ENCODE measurements at regions not wholly inside any gene's neighbourhood (a gene's known extent, or its start where the extent isn't known, plus 50 kb on each side); places are given as distances from the start of the nearest gene placed in this dataset.

DNA sequence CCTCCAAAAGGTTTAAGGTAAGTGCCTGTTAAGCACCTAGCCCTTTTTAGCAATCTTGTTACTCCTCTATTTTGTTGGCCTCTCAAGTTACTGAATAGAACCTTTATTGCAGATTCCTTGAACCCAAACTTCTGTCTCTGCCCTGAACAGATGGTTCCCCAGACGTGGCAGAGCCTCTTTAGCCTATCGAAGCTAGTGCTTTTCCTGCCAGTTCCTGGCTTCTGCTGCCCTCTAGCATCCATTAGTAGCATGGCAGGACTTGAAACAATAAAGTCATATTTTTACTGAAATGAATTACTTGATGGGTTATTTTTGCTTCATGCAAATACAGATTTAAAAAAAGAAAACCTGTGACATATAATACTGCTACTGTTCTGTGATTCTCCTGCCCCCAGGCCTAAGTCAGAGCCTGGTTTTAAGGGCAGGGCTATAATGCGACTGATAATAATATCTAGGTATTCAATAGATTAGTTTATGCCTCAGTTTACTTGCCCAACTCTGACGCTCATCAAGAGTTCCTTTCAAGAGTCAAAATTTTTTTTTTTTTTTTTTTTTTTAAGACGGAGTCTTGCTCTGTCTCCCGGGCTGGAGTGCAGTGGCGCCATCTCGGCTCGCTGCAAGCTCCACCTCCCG lies 84.3 kb upstream of the PHF14 start:
- TF ChIP-seq TEAD4 (IDR thresholded peaks at IDR 0.05) (no peak), RAD21 (IDR thresholded peaks at IDR 0.05; ENCODE audit: low read depth) (peak; percentile 95), TCF12 (IDR thresholded peaks at IDR 0.05; ENCODE audit: low read depth) (no peak)

DNA sequence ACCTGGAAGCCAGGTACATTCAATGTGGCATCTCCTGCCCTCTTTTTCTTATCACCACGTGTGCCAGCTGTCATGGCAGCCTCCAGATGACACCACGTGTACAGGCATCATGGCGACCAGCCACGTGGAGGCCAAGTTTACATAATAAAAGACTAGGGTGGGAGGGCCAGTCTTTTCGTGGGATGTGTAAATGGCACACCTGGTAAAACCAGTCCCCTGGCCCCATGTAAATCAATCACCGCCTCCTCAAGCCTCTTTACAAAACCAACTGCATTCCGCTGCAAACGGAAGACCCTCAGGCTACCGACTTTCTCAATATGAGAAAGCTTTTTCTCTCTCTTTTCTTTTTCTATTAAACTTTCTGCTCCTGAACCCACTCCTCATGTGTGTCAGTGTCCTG lies 65.1 kb upstream of the PHF14 start:
- TF ChIP-seq EGR1 (IDR thresholded peaks at IDR 0.05): no peak
- TF ChIP-seq, protein P1, sequence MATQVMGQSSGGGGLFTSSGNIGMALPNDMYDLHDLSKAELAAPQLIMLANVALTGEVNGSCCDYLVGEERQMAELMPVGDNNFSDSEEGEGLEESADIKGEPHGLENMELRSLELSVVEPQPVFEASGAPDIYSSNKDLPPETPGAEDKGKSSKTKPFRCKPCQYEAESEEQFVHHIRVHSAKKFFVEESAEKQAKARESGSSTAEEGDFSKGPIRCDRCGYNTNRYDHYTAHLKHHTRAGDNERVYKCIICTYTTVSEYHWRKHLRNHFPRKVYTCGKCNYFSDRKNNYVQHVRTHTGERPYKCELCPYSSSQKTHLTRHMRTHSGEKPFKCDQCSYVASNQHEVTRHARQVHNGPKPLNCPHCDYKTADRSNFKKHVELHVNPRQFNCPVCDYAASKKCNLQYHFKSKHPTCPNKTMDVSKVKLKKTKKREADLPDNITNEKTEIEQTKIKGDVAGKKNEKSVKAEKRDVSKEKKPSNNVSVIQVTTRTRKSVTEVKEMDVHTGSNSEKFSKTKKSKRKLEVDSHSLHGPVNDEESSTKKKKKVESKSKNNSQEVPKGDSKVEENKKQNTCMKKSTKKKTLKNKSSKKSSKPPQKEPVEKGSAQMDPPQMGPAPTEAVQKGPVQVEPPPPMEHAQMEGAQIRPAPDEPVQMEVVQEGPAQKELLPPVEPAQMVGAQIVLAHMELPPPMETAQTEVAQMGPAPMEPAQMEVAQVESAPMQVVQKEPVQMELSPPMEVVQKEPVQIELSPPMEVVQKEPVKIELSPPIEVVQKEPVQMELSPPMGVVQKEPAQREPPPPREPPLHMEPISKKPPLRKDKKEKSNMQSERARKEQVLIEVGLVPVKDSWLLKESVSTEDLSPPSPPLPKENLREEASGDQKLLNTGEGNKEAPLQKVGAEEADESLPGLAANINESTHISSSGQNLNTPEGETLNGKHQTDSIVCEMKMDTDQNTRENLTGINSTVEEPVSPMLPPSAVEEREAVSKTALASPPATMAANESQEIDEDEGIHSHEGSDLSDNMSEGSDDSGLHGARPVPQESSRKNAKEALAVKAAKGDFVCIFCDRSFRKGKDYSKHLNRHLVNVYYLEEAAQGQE (IDR thresholded peaks at IDR 0.05; ENCODE audit: low read depth): no peak
- no peak for TF ChIP-seq FOXM1 (IDR thresholded peaks at IDR 0.05; ENCODE audit: borderline replicate concordance, low read depth)
- TF ChIP-seq TEAD4 (IDR thresholded peaks at IDR 0.05): no peak
- no peak for TF ChIP-seq YY1 (IDR thresholded peaks at IDR 0.05; ENCODE audit: low read depth)
- TF ChIP-seq TAF1 (IDR thresholded peaks at IDR 0.05; ENCODE audit: low read depth): no peak
- TF ChIP-seq, protein P2, sequence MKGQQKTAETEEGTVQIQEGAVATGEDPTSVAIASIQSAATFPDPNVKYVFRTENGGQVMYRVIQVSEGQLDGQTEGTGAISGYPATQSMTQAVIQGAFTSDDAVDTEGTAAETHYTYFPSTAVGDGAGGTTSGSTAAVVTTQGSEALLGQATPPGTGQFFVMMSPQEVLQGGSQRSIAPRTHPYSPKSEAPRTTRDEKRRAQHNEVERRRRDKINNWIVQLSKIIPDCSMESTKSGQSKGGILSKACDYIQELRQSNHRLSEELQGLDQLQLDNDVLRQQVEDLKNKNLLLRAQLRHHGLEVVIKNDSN (IDR thresholded peaks at IDR 0.05): no peak
- TF ChIP-seq CEBPB (IDR thresholded peaks at IDR 0.05): no peak
- TF ChIP-seq EP300 (IDR thresholded peaks at IDR 0.05; ENCODE audit: borderline replicate concordance): no peak
- TF ChIP-seq ZBTB7A (IDR thresholded peaks at IDR 0.05; ENCODE audit: low read depth): no peak
- TF ChIP-seq TCF12 (IDR thresholded peaks at IDR 0.05; ENCODE audit: low read depth): no peak
- no peak for TF ChIP-seq CREB1 (IDR thresholded peaks at IDR 0.05; ENCODE audit: low read depth)
- TF ChIP-seq RAD21 (IDR thresholded peaks at IDR 0.05; ENCODE audit: low read depth): no peak
- TF ChIP-seq, protein P3, sequence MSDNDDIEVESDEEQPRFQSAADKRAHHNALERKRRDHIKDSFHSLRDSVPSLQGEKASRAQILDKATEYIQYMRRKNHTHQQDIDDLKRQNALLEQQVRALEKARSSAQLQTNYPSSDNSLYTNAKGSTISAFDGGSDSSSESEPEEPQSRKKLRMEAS (IDR thresholded peaks at IDR 0.05): no peak

DNA sequence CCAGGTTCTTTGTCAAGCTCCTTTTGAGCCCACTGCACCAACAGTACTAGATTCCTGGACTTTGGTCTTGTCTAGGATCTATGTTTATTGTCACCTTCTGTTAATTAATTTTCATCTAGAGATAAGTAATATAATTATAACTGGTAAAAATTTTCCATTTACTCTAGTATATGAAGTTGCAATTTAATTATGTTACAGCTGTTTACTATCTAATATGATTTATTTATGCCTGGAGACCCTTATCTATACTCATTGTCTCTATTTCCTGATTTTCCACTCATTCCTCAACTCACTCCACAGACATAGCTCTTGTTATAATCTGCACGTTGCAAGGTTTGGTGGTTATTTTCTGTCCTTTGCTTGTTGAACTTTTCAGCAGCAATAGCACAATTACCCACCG lies 63.2 kb upstream of the PHF14 start:
- TF ChIP-seq, protein P3 (IDR thresholded peaks at IDR 0.05): no peak
- TF ChIP-seq ZBTB7A (IDR thresholded peaks at IDR 0.05; ENCODE audit: low read depth): no peak
- TF ChIP-seq CEBPB (IDR thresholded peaks at IDR 0.05): no peak
- no peak for TF ChIP-seq TEAD4 (IDR thresholded peaks at IDR 0.05)
- TF ChIP-seq EGR1 (IDR thresholded peaks at IDR 0.05): no peak
- TF ChIP-seq TAF1 (IDR thresholded peaks at IDR 0.05; ENCODE audit: low read depth): no peak
- TF ChIP-seq TCF12 (IDR thresholded peaks at IDR 0.05; ENCODE audit: low read depth): no peak
- no peak for TF ChIP-seq EP300 (IDR thresholded peaks at IDR 0.05; ENCODE audit: borderline replicate concordance)
- TF ChIP-seq YY1 (IDR thresholded peaks at IDR 0.05; ENCODE audit: low read depth): no peak
- TF ChIP-seq CREB1 (IDR thresholded peaks at IDR 0.05; ENCODE audit: low read depth): no peak
- no peak for TF ChIP-seq NFIC (IDR thresholded peaks at IDR 0.05)
- TF ChIP-seq FOXM1 (IDR thresholded peaks at IDR 0.05; ENCODE audit: borderline replicate concordance, low read depth): no peak
- no peak for TF ChIP-seq RAD21 (IDR thresholded peaks at IDR 0.05; ENCODE audit: low read depth)
- TF ChIP-seq, protein P2 (IDR thresholded peaks at IDR 0.05): no peak
- TF ChIP-seq, protein P1 (IDR thresholded peaks at IDR 0.05; ENCODE audit: low read depth): no peak

DNA sequence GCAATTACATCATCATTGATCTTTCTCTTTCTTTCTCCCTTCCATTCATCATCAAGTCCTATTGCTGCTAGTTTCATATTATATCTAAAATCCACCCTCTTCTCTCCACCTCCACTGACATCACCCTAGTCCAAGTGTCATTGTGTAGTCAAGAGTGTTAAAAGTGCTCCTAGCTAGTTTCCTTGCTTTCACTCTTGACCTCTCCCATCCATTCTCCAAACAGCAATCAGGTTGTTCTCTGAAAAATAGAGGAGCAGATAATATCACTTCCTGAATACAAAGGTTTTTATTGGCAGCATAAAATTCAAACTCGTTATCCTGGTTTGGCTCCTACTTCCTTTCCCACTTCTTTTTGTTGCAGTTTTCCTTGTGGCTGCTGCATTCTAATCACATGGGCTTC lies 61.6 kb upstream of the PHF14 start:
- TF ChIP-seq, protein P2 (IDR thresholded peaks at IDR 0.05): no peak
- TF ChIP-seq, protein P3 (IDR thresholded peaks at IDR 0.05): no peak
- no peak for TF ChIP-seq TAF1 (IDR thresholded peaks at IDR 0.05; ENCODE audit: low read depth)
- no peak for TF ChIP-seq YY1 (IDR thresholded peaks at IDR 0.05; ENCODE audit: low read depth)
- TF ChIP-seq CEBPB (IDR thresholded peaks at IDR 0.05): no peak
- TF ChIP-seq RAD21 (IDR thresholded peaks at IDR 0.05; ENCODE audit: low read depth): no peak
- no peak for TF ChIP-seq NFIC (IDR thresholded peaks at IDR 0.05)
- no peak for TF ChIP-seq EP300 (IDR thresholded peaks at IDR 0.05; ENCODE audit: borderline replicate concordance)
- TF ChIP-seq, protein P1 (IDR thresholded peaks at IDR 0.05; ENCODE audit: low read depth): no peak
- TF ChIP-seq TCF12 (IDR thresholded peaks at IDR 0.05; ENCODE audit: low read depth): no peak
- no peak for TF ChIP-seq FOXM1 (IDR thresholded peaks at IDR 0.05; ENCODE audit: borderline replicate concordance, low read depth)
- TF ChIP-seq TEAD4 (IDR thresholded peaks at IDR 0.05): no peak
- TF ChIP-seq ZBTB7A (IDR thresholded peaks at IDR 0.05; ENCODE audit: low read depth): no peak
- no peak for TF ChIP-seq CREB1 (IDR thresholded peaks at IDR 0.05; ENCODE audit: low read depth)
- TF ChIP-seq EGR1 (IDR thresholded peaks at IDR 0.05): no peak

Measured in Ishikawa (cell line).